ENCODE measurements at regions not wholly inside any gene's neighbourhood (a gene's known extent, or its start where the extent isn't known, plus 50 kb on each side); places are given as distances from the start of the nearest gene placed in this dataset.

- TF ChIP-seq BACH1 (IDR thresholded peaks at IDR 0.05; ENCODE audit: low read length) (no peak), POLR2AphosphoS5 (IDR thresholded peaks at IDR 0.05; ENCODE audit: low read depth, low read length) (no peak), MAFK (IDR thresholded peaks at IDR 0.05; ENCODE audit: low read depth, low read length) (no peak), CBX8 (IDR thresholded peaks at IDR 0.05; ENCODE audit: borderline replicate concordance, low read depth, low read length) (no peak), RNF2 (IDR thresholded peaks at IDR 0.05; ENCODE audit: borderline replicate concordance, low read depth, low read length, missing control alignments, poor library complexity, severe bottlenecking) (no peak)
Measured at GRCh38 chr14:22025879-22026278, 352.3 kb upstream of the OR4E1 start (continued).
